Stimulated activated CD8-positive, alpha-beta memory T cell treated with anti-CD3 and anti-CD28 coated beads, Interleukin-4, amount 100 ng/mL, for 24 hours (primary cell): ENCODE measurements at regions not wholly inside any gene's neighbourhood (a gene's known extent, or its start where the extent isn't known, plus 50 kb on each side); places are given as distances from the start of the nearest gene placed in this dataset.

Source experiments
- DNase-seq: peaks from one replicate; pipeline ENCODE4 v3.0.0-alpha.2; 2020; ENCODE audit warnings: low read depth

DNA sequence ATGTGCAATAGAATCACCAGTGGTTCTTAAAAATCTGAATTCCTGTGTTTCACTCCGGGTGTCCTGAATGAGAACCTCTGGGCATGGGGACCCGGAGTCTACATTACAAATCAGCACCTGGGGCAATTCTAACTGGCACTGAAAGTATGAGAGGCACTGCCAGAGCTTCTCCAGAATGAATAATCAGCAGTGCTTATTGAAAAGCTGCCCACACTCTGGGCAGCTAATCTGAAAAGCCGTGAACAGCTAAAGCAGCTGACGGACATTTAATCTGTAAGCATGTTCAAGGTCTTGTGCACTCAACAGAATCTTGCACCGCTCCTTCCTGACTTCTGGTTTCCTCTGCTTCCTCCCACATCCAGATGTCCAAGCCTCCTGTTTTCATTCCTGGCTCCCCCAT, 113.3 kb upstream of the KIF5B start:
- DNase-seq: no peak

GRCh38 chr10:32167450-32167849, 111.2 kb upstream of the KIF5B start:
- no peak for DNase-seq

DNA sequence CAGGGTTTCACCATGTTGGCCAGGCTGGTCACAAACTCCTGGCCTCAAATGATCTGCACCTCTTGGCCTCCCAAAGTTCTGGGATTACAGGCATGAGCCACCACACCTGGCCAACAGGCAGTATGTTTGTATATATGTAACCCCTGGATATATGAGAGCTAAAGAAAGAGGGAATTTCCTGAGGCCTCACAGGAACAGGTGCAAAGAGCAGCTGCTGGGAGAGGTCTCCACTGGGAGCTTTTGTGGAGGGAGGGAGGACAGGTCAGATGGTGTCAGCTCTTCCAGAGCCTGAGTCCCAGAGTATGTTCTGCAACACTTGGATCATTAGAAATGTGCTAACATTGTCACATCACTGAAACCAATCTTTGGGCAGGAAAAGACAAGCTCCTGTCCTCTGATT, 110.1 kb upstream of the KIF5B start:
- no peak for DNase-seq

- no peak for DNase-seq
Observed at GRCh38 chr10:32163762-32164148, 107.5 kb upstream of the KIF5B start.

- DNase-seq: no peak
Observed at GRCh38 chr10:32163071-32163761, 107.0 kb upstream of the KIF5B start.

DNA sequence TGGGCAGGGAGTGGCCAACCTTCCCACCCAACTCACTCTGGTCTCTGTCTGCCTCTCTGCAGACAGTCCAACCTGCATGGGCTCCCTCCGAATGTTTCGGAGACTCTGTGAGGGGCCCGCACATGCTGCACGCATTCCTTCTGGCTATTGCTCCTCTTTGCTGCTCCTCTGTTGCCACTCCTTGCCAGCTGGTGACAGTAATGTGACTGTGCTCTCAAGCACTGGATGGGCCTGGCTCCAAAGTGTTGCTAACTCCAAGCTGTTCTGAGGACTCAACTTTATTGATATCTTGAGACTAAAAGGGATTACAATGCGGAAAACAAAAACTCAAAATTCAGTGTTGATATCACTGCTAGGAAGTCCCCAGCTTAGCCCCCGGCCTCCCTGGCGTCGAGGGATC, 105.4 kb upstream of the KIF5B start:
- DNase-seq: no peak

DNA sequence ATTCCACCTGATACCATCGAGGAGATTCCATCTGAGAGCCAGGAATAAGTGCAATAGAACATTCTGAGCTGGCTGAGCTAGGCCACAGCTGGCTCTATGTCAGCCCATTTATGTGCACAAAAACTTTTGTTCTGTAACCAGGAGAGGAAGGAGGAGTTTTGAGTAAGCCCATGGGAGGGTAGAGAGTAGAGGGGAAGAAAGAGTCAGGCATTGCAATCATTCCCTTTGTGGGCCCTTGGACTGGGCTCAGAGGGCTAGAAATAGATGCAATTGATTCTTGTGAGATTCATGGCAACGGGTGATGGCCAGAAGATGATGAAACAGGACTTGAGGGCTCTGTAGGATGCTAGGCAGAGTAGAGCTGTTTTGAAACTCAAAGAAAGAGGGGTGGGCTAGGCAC, 104.6 kb upstream of the KIF5B start:
- no peak for DNase-seq

DNA sequence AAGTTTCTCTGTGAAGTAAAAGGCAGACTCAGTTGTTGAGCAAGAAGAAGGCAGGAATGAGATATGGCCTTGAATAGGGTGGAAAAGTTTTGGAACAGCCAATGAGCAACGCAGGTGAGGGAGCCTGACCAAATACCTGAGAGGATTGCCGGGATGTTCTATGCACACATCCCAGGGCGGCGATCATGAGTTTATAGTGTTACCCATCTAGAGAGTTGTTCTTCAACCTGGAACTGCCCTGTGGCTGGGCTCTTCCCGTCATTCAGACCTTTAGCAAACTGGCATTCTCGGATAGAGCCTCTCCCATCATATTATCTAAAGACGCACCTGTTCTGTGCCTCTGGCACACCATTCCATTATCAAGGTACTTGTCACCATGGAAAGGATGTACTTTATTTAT, 103.0 kb upstream of the KIF5B start:
- DNase-seq: no peak

GRCh38 chr10:32156031-32156495, 99.8 kb upstream of the KIF5B start:
- DNase-seq: no peak

DNA sequence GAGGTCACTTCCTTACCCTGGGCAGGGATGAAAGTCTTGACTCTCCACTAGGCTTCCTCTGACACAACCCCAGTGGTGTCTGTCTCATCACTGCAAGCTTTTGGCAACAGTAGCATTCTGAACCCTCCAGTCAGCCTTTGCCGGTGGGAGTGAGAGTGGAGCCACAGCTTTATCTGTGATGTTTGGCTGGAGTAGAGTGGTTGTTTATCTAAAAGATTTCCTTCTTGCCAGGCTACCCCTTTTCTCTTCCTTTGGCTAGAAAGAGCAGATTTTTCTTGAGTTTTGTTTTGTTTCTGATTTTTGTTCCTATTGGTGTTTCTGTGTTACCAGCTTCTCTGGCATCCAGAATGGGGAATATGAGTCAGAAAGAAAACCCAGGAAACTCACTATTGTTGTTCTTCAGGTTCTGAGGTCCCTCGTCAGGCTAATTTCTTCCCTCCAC, 98.9 kb upstream of the KIF5B start:
- no peak for DNase-seq

GRCh38 chr10:32153931-32154330, 97.7 kb upstream of the KIF5B start:
- no peak for DNase-seq

- DNase-seq: no peak
Observed at GRCh38 chr10:32153252-32153651, 97.0 kb upstream of the KIF5B start.

DNA sequence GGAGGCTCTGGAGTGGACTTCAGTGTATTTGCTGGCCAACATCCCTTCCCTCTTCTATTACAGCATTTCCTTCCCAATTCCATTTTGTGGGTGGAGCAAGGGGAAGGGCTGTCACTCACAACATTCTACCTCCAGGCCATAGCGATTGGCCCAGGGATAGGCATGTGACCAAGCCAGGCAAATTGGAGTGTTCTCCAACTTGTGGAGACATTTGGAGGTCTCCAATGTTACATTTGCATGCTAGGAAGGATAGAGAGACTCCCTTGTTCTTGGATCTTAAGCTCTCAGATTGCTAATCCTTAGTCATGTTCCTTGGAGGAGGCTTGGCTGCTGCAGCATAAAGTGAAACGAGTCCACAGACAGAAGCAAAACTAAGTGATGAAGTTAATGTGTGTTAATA, 95.6 kb upstream of the KIF5B start:
- DNase-seq: no peak

DNA sequence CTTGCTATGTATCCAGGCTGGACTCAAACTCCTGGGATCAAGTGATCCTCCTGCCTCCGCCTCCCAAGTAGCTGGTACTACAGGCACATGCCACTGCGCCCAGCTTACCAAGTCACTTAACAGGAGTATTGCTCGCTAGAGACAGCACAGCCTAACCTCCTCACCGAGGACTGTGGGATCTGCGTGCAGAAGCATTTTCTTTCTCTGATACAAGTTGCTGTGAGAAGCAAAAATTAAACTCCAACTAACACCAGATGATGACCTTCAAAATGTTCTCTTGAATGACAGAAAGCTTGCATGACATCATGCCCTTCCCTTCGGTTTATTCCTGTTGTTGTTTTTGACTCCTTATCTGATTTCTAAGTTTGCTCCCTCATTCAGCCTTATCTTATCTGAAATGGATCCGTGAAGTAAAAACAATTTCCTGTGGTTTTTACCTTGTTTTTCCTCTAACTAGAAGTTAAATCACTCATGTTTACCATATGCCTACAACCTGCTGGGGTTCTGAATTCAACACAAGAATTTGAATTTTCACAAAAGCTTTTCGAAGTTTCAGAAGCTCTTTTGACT, 94.4 kb upstream of the KIF5B start:
- no peak for DNase-seq

DNA sequence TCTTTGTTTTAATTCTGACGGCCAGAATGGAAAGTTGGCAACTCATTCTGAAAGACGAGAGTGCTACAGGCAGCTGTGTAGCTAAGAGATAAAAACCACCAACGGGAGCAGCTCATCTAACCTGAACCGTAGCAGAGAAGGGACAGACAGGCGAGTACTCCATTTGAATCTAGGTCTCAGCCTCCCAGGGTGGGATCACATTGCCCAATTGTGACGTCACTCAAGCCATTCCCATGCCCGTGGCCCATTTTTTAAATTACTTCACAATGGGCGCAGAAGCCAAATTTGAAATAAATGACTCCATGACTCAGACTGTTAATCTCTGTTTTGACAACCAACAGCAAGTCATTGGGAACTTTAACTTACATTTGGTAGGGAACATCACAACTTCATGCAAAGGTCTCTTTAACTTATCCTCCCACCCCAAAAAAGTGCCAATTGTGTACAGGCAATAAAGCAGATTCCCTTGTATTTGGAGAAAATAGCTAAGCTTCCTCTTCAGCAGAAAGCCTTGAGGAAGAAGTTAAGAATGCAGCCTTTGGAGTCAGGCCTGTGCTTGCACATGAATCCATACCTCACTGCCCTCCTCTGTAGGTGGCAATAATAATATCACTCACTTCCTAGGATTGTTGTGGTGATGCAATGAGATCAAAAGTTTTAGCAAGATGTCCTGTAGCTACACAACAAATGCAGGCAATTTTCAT, 93.2 kb upstream of the KIF5B start:
- DNase-seq: no peak

- no peak for DNase-seq
Observed at GRCh38 chr10:32148864-32149251, 92.6 kb upstream of the KIF5B start.

DNA sequence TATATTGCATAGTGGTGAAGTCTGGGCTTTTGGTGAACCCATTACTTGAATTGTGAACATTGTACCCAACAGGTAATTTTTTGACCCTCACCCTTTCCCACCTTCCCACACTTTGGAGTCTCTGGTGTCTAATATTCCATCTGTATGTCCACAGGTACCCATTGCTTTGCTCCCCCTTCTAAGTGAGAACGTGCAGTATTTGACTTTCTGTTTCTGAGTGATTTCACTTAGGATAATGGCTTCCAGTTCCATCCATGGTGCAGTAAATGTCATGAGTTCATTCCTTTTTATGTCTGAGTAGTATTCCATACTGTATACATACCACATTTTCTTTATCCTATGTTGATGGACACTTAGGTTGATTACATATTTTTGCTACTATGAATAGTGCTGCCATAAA, 91.5 kb upstream of the KIF5B start:
- DNase-seq: no peak

DNA sequence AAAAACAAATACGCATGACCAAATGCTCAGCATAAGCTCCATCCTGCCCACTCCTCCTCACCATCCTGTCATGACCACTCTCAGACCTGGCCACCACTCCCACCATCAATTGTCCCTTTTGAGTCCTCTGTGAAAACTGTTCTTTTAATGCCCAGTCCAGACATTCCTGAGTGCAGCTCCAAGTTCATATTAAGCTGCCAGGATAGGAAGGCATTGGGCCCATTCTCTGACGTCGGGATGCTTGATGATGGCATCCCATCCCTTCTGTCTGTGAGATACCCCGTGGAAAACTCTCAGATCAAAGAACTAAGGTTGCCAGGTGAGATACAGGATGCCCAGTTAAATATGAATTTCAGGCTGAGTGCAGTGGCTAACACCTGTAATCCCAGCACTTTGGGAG, 89.9 kb upstream of the KIF5B start:
- DNase-seq: no peak

DNA sequence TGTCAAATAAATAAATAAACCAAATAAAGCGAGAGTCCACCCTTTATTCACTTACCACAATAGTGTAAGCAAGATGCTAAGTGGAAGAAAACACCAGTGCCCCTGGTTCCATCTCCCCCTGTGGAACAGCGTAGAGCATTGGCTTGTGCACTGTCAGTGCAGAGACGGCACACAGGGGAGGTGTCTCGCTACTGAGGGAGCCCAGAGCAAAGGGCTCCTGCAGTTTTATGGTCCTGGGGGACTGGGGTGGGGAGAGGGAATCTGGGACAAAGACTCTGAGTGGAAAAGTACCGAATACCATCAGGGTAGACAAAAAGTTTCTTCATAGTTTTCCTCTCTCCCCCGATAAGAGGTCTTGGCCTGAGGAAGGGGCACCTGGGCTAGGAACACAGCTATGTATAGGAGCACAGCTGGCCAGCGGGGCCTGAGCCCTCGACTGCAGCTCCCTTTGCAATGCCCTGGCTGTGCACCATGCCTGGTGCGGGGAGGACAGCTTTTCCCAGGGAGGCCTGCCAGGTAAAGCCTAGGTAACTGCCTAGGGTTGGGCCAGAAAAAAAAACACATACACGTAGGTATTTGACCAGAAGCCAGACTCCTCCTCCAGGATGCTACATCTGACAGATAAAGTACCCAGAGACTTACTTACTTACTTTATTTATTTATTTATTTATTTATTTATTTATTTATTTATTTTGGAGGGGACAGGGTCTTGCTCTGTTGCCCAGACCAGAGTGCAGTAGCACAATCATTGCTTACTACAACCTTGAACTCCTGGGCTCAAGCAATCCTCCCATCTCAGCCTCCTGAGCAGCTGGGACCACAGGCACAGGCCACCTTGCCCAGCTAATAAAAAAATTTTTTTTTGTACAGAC, 88.8 kb upstream of the KIF5B start:
- DNase-seq: no peak

DNA sequence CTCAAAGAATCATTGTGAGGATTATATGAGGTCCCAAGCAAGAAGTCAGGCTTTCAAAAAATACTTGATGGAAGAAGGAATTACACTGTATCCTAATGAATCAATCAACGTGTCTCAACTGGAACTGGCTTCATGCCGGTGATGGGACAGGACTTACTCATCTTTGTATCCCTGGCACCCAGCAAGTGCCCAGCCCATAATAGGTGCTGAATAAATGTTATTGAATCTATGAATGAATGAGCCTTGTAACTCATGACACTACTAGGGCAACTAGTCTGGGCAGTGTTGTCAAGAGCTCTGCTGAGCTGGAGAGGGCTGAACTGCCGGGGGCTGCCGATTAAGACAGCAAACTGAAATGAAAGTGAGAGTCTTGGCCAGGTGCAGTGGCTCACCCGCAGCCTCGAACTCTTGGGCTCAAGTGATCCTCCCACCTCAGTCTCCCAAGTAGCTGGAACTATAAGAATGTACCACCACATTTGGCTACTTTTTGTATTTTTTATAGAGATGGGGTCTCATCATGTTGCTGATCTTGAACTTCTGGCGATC, 87.2 kb upstream of the KIF5B start:
- no peak for DNase-seq

DNA sequence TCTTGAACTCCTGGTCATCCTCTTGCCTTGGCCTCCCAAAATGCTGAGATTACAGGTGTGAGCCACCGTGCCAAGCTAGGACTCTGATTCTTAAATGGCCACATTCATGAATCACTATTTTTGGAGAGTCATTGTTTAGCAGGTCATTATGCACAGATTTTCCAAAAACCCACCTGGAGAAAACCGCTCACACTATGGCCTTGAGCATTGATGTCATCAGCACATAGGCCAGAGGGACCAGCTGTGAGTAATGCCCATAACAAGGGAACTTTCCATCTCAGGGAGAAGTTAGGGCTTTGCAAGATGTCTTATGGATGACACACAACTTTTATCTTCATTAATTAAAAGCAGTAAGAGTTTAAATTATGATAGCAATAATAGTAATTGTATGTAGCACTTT, 86.4 kb upstream of the KIF5B start:
- DNase-seq: no peak
